GM12874 (cell line): ENCODE measurements at regions not wholly inside any gene's neighbourhood (a gene's known extent, or its start where the extent isn't known, plus 50 kb on each side); places are given as distances from the start of the nearest gene placed in this dataset.

ENCODE experiments used
- CTCF ChIP-seq: IDR thresholded peaks from 2 replicates; pipeline ENCODE4 v1.5.1; 2011; ENCODE audit warnings: low read depth, mild to moderate bottlenecking, control low read depth, low read length, moderate library complexity; ENCODE audit not compliant: insufficient read depth

GRCh38 chr4:8762356-8762755 is 109.3 kb downstream of the HMX1 start:
- TF ChIP-seq CTCF, result no peak

DNA sequence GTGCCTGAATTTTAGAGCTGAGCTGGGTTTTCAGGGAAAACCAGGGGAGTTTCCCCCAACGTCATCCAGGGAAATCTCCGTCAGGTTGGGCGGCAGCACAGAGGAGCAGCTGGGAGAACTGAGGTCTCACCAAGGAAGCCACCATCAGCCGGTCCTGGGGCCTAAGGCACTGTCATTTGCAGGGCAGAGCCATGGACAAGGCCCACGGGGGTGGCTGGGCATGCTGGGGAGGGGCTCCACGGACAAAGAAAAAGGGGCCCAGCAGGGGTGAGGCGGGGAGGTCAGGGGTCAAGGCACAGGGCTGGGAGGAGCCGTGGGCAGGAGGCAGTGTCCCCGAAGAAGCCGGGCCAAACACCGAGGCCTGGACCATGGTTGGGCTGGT is 109.8 kb downstream of the HMX1 start:
- TF ChIP-seq CTCF, result no peak

DNA sequence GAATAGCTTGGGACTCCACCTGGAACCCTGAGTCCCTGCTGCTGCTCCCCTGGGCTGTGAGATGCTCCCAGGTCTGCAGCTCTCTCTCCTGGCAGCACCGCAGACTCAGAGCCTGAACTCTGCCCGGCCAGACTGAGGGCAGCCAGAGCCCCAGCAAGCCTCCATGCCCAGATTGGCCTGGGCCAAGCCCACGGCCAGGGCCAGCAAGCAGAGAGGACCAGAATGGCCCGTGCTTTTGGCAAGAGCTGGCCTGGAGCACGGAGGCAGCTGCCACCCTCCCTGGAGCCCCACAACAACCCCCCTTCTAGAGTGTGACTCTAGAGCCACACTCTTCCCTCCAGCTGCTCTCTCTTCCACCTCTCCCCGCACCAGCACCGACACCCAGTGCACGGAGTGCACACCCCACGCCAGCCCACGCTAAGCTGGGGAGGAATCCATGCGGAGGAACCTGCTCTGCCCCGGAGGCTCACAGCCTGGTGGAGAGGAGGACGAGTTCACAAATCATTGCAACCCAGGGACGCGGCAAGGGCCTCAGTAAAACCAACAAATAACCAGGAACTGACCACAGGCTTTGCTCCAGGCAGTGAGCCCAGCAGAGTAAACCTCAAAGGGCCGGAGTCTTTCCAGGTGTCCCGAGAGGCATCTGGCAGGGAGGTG is 110.3 kb downstream of the HMX1 start:
- TF ChIP-seq CTCF, result no peak

DNA sequence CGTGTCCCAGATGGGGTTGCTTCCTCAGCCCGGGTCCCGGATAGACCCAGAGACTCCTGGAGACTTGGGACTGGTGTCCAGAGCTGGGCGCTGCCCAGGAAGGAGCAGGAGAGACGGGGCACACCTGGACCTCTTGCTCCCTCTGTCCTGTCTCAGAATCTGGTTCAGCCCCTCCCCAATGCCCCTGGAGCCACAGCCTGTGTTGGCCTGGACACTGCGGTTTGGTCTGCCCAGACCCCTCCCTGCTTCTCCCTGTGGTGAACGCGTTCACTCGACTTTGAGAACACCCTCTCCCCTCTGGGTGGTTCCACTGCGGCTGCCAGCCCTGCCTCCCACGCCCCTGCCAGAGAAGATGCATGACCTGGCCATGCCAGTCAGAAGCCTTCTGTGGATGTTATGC is 111.1 kb downstream of the HMX1 start:
- TF ChIP-seq CTCF, result no peak

DNA sequence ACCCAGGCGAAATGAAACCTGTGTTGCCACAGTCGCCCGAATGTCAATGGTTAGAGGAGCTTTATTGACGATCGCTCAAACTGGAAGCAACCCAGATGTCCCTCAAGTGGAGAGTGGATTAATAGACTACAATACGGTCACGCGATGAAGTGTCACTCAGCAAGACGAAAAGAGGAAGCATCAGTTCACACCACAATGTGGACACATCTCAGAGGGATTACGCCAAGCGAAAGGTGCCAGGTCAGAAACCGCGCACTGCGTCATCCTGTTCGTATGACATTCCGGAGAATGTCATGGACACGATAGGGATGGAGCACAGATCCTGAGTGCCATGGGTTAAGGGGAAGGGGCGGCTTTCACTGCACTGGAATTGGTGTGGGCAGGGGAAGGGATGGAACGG is 111.7 kb downstream of the HMX1 start:
- no peak for TF ChIP-seq CTCF

- TF ChIP-seq CTCF, result no peak
Observed at GRCh38 chr4:8756816-8757215, 114.8 kb downstream of the HMX1 start.

DNA sequence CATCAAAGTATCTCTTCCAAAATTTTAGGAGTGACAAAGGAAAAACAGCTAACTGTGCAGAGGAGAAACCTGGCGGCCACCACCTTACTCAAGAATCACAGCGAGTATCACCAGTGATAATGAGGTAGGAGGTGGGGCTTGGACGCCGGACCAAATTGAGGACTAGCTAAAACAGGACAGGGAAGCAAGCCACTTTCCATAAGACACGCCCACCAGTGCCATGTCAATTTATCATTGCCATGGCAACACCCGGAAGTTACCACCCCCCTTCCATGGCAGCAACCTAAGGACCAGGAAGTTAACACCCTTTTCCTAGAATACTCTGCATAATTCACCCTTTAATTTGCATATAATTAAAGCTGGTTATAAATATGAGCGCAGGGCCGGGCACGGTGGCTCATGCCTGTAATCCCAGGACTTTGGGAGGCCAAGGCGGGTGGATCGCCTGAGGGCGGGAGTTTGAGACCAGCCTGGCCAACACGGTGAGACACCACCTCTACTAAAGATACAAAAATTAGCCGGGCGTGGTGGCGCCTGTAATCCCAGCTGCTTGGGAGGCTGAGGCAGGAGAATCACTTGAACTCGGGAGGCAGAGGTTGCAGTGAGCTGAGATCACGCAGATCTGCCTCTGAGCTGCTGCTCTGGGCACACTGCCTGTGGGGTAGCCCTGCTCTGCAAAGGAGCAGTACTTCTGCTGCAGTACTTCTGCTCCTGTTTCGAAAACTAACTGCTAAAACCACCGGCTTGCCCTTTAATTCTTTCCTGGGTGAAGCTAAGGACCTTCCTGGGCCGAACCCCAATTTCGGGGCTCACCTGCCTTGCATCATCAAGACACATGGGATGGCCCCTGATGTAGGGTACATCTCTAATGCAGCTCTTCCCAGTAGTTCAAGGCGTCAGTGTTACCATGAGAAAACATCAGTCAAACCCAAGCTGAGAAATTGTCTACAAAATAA is 116.7 kb downstream of the HMX1 start:
- TF ChIP-seq CTCF, result no peak
